WI38 (cell line): ENCODE measurements at regions not wholly inside any gene's neighbourhood (a gene's known extent, or its start where the extent isn't known, plus 50 kb on each side); places are given as distances from the start of the nearest gene placed in this dataset.

Experiments used
- H3K4me3 ChIP-seq: 2 replicates; pipeline ENCODE4 v1.5.1; 2011; ENCODE audit warnings: low read depth, mild to moderate bottlenecking, control low read depth, low read length
- TF ChIP-seq, protein P1 (sequence below): IDR thresholded peaks from 2 replicates; pipeline ENCODE4 v1.5.1; 2012; ENCODE audit warnings: low read depth, mild to moderate bottlenecking, control low read depth, low read length

DNA sequence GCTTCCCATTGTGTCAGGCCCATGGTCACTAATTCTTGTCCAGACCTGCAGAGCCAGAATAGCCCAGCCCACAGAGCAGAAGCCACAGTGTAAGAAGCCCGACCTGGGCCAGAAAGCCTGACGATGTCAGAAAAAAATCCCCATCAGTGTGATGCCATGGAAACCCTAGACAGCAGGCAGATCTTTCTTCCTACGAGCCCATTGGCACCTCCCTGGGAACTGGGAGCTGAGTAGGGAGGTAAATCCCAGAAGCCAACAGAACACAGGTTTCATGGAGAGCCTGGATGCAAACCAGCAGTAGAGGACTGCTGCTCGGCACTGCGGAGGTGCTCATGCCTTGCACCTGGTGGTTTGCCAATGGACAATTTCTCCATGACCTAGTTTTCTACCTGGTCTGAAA lies 82.2 kb upstream of the SLC22A16 start:
- TF ChIP-seq, protein P1, sequence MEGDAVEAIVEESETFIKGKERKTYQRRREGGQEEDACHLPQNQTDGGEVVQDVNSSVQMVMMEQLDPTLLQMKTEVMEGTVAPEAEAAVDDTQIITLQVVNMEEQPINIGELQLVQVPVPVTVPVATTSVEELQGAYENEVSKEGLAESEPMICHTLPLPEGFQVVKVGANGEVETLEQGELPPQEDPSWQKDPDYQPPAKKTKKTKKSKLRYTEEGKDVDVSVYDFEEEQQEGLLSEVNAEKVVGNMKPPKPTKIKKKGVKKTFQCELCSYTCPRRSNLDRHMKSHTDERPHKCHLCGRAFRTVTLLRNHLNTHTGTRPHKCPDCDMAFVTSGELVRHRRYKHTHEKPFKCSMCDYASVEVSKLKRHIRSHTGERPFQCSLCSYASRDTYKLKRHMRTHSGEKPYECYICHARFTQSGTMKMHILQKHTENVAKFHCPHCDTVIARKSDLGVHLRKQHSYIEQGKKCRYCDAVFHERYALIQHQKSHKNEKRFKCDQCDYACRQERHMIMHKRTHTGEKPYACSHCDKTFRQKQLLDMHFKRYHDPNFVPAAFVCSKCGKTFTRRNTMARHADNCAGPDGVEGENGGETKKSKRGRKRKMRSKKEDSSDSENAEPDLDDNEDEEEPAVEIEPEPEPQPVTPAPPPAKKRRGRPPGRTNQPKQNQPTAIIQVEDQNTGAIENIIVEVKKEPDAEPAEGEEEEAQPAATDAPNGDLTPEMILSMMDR = no peak
- no peak overlapping the region for H3K4me3 ChIP-seq

DNA sequence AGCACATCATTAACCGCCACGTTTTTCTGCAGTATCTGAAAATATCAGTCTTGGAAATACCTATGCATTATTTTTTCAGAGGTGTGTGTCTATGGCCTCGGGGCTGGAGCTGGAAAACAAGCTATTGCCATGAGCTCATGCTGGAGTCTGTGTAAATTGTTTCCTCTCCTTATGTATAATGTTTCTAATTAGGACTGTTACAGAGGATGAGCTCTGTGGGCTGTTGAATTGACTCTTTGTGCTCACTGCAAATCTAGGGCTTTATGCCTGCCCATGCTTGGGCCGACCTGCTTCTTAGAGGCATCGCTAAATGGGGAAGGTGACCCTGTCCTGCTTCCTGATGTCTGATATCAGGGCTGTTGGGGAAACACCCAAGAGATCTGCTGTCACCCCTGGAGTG lies 80.8 kb upstream of the SLC22A16 start:
- no peak overlapping the region for H3K4me3 ChIP-seq
- TF ChIP-seq, protein P1 = no peak

DNA sequence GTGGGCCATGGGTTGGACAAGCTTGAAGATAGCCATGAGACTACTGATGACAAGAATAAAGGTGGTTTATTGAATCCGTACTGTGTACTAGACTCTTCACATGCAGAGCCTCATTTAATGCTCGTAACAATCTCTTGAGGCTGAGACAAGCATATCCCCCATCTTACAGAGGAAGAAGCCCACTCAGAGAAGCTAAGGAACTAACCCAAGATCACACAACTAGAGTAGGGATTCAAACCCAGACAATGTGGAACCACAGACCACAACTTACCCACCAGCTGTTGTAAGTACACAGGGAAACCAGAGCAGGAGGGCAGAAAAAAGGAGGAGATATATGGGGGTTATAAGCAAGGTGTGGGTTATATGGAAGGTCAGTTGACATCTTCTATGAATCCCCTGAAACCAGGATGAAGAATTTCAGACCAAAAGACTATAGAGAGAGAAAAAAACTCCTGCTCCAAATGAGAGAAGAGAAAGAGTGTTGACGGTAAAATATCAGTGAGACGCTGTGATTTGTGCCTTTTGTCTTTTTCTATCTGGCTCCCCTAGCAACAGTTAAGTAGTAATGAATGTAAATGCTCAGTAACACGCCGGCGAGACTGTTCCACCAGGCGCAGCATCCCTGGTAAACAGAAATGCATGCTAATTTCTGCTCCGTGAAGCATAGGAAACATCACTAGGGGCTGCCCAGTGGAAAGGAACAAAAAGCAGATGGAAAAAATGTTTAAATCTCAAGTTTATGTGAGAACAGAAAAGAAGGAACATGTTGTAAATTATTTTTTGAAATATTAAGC lies 80.1 kb upstream of the SLC22A16 start:
- TF ChIP-seq, protein P1 = no peak
- no peak overlapping the region for H3K4me3 ChIP-seq

DNA sequence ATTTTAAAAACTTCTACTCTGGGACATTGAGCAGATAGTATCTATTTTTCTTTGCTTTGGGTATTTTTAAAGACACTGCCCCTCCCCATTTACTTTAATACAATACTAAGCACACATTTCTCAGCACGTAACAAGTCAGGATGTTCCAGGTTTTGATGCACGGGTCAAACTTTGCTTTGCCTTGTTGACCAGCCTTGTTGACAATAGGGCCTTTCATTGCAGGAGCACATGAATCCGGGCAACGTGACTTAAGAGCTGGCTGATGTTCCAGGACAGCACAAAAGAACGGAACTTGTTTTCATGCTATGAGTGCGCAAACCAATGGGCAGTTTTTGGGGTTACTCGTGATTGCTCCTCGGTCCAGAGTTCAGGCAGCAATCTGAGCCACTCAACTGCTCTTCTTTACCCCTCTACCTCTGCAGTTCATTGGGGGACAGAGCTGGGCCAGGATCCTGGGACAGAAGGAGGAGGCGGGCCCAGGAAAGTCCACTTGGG lies 78.6 kb upstream of the SLC22A16 start:
- TF ChIP-seq, protein P1 = no peak
- no peak overlapping the region for H3K4me3 ChIP-seq

DNA sequence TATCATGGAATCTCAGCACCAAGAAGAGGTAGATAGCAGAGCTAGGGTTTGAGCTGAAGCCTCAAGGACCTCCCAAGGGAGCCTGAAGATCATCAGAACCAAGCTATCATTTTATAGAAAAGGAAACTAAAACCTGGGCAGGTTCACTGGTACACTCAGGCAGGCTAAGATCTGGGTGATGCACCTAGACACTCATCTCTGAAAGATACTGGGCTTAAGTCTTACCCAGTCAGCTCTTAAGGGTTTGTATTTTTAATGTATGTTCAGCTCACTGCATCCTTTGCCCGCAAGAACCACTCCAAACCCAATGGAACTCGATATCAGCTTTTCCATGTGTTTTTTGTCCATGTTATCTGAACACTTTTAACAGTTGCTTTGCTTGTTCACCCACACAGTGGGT lies 78.0 kb upstream of the SLC22A16 start:
- TF ChIP-seq, protein P1 = no peak
- no peak overlapping the region for H3K4me3 ChIP-seq

DNA sequence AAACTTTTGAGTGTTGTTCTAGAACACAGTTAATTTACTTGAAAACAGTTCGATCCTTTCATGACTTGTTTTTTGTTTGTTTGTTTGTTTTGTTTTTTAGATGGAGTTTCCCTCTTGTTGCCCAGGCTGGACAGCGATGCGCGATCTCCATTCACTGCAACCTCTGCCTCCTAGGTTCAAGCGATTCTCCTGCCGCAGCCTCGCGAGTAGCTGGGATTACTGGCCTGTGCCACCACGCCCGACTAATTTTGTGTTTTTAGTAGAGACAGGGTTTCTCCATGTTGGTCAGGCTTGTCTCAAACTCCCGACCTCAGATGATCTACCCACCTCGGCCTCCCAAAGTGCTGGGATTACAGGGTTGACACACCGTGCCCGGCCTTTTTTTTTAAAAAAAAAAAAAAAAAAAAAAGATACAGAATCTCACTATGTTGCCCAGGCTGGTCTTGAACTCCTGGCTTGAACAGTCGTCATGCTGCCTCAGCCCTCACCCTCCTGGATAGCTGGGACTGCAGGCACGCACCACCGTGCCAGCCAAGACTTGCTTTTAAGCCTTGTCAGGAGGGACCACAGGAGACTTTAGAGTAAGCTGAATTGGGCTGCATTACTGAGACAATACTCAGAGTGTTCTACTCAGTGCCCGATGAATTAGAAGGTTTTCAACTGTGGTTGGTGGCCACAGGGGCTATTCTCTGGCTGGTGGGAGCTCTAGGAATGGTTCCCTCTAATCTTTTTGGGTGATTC lies 76.7 kb upstream of the SLC22A16 start:
- TF ChIP-seq, protein P1 = no peak
- H3K4me3 ChIP-seq = no peak overlapping the region

DNA sequence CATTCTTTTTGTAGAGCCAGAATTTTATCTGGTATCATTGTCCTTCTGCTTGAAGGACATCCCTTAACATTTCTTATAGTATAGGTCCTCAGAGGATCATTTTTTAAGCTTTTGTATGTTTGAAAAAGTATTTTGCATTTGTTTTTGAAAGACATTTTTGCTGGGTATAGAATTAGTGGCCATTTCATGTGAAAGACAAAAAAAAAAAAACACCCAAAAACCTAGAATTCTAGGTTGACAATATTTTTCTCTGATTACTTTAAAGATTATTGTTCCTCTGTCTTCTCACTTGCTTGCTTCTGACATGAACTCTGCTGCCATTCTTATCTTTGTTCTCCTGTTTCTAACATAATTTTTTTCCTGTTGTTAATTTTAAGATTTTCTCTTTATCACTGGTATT lies 75.7 kb upstream of the SLC22A16 start:
- TF ChIP-seq, protein P1 = no peak
- H3K4me3 ChIP-seq = no peak overlapping the region
